ENCODE measurements at regions not wholly inside any gene's neighbourhood (a gene's known extent, or its start where the extent isn't known, plus 50 kb on each side); places are given as distances from the start of the nearest gene placed in this dataset.

GRCh38 chr5:174412941-174413340 lies 311.4 kb upstream of the MSX2 start:
- TF ChIP-seq EZH2 (IDR thresholded peaks at IDR 0.05) (no peak), SP1 (IDR thresholded peaks at IDR 0.05; ENCODE audit: low read depth) (no peak), POLR2AphosphoS5 (IDR thresholded peaks at IDR 0.05; ENCODE audit: low read depth, low read length) (no peak), SIN3A (IDR thresholded peaks at IDR 0.05; ENCODE audit: low read depth) (no peak), ATF3 (IDR thresholded peaks at IDR 0.05) (no peak), FOSL1 (IDR thresholded peaks at IDR 0.05; ENCODE audit: low read depth) (no peak), ZNF274 (IDR thresholded peaks at IDR 0.05; ENCODE audit: low read depth, low read length) (no peak), SRF (IDR thresholded peaks at IDR 0.05; ENCODE audit: low read depth) (no peak), JUND (IDR thresholded peaks at IDR 0.05) (no peak), POLR2A (IDR thresholded peaks at IDR 0.05; ENCODE audit: borderline replicate concordance, extremely low read depth, insufficient read depth, insufficient read length) (no peak), EZH2phosphoT487 (IDR thresholded peaks at IDR 0.05; ENCODE audit: borderline replicate concordance) (no peak), RAD21 (IDR thresholded peaks at IDR 0.05; ENCODE audit: low read depth) (no peak)
- TF ChIP-seq, protein P1, sequence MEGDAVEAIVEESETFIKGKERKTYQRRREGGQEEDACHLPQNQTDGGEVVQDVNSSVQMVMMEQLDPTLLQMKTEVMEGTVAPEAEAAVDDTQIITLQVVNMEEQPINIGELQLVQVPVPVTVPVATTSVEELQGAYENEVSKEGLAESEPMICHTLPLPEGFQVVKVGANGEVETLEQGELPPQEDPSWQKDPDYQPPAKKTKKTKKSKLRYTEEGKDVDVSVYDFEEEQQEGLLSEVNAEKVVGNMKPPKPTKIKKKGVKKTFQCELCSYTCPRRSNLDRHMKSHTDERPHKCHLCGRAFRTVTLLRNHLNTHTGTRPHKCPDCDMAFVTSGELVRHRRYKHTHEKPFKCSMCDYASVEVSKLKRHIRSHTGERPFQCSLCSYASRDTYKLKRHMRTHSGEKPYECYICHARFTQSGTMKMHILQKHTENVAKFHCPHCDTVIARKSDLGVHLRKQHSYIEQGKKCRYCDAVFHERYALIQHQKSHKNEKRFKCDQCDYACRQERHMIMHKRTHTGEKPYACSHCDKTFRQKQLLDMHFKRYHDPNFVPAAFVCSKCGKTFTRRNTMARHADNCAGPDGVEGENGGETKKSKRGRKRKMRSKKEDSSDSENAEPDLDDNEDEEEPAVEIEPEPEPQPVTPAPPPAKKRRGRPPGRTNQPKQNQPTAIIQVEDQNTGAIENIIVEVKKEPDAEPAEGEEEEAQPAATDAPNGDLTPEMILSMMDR (IDR thresholded peaks at IDR 0.05 in 2 of 3, conservative IDR thresholded peaks at IDR 0.05 in 1 of 3; ENCODE audit: borderline replicate concordance in 1 of 3, insufficient read depth in 1 of 3, low read depth in 2 of 3, low read length in 2 of 3): no peak

All from HCT116 (cell line).